Psoas muscle (tissue), 7 donors: ENCODE measurements at regions not wholly inside any gene's neighbourhood (a gene's known extent, or its start where the extent isn't known, plus 50 kb on each side); places are given as distances from the start of the nearest gene placed in this dataset.

Experiments
- ATAC-seq, 4 donors: fragments of 200-7000 bp; cut with Tn5 transposase; one replicate each; pipeline ENCODE4 v1.9.1; 2020; ENCODE audit warnings: moderate library complexity in 3 of 4, mild to moderate bottlenecking in 2 of 4
- DNase-seq, 2 donors: peaks; one replicate each; pipeline ENCODE4 v3.0.0-alpha.2; 2020
- H3K27ac ChIP-seq: fragments of 200-600 bp; one replicate; pipeline ENCODE4 v1.8.0; 2022
- H3K27me3 ChIP-seq, 3 donors: fragments of 200-600 bp in 1 of 3; one replicate each; pipeline versions ENCODE4 v1.6.1 to v1.8.0; 2013 to 2022; ENCODE audit warnings: low read length in 2 of 3, mild to moderate bottlenecking in 2 of 3, moderate library complexity in 1 of 3; ENCODE audit not compliant: insufficient read depth in 3 of 3
- H3K36me3 ChIP-seq, 2 donors: fragments of 200-600 bp in 1 of 2; one replicate each; pipeline versions ENCODE4 v1.6.1 to v1.8.0; 2013 to 2022; ENCODE audit warnings: low read depth in 1 of 2, mild to moderate bottlenecking in 1 of 2, moderate library complexity in 1 of 2; ENCODE audit not compliant: insufficient read depth in 1 of 2
- H3K4me1 ChIP-seq: fragments of 200-600 bp; one replicate; pipeline ENCODE4 v1.8.0; 2022
- H3K4me3 ChIP-seq: fragments of 200-600 bp; one replicate; pipeline ENCODE4 v1.8.0; 2022; ENCODE audit warnings: mild to moderate bottlenecking
- H3K9me3 ChIP-seq: fragments of 200-600 bp; one replicate; pipeline ENCODE4 v1.8.0; 2022
- CTCF ChIP-seq: fragments of 200-600 bp; IDR thresholded peaks from one replicate; pipeline ENCODE4 v1.8.0; 2022; ENCODE audit warnings: antibody characterized with exemption
- WGBS, 3 donors: extraction: QIAGEN DNeasy Blood & Tissue Kit; methylation state at CpG; one replicate each; pipeline versions ENCODE4 v1.1.6 to v1.1.7; 2013; 5-methylcytosine and 5-hydroxymethylcytosine counted together
- intact Hi-C, 2 donors: fragments of 100-400 bp; cut with DNase I; formaldehyde crosslinking; loops; one replicate each; pipeline versions ENCODE4 v1.11.0 to v1.14.2; 2022
- donor health status: healthy with polysubstance abuse.
- donor health status: DM: no; HTN: no; CAD: no; lungs with moderate emphysema.
- donor health status: Bipolar disorder and iron deficiency.
- donor health status: healthy.
- donor health status: DM: yes; HTN: yes; CAD: no.
- donor health status: DM: no; HTN: no; CAD: no.
- donor health status: DM: yes; HTN: yes; CAD: no.

- Histone ChIP-seq H3K27ac (no peak overlapping the region), H3K27me3 (no peaks in the 10 kb centered on the region), H3K4me3 (no peak overlapping the region), H3K36me3 (no peaks in the 10 kb centered on the region), H3K9me3 (no peaks in the 10 kb centered on the region), H3K4me1 (no peaks in the 10 kb centered on the region)
- WGBS, 3 donors, result 79 to 82% (median 80%) methylated on average over 2 of the region's 2 CpGs
- TF ChIP-seq CTCF, result no peak
- no peak for DNase-seq
- ATAC-seq, result no peak
- intact Hi-C loops, result loop anchor here in 1 of 2 donors (5.0 kb wide), 1 partner anchor 762 kb away; no protein-coding TSS in a partner anchor
Measured at GRCh38 chr11:11025087-11025486, 167.2 kb upstream of the ZBED5 start.

GRCh38 chr11:11022125-11022730, 164.4 kb upstream of the ZBED5 start:
- no peak overlapping the region for H3K27ac ChIP-seq
- no peaks in the 10 kb centered on the region for H3K4me1 ChIP-seq
- peak; percentile 60 for TF ChIP-seq CTCF
- peak in 1 of 4 donors; percentile 66 for ATAC-seq
- WGBS, 3 donors, result 23 to 31% (median 31%) methylated on average over 4 of the region's 4 CpGs
- no peaks in the 10 kb centered on the region for H3K9me3 ChIP-seq
- no peak overlapping the region for H3K4me3 ChIP-seq
- DNase-seq, result no peak
- H3K36me3 ChIP-seq, result no peaks in the 10 kb centered on the region
- H3K27me3 ChIP-seq, result no peaks in the 10 kb centered on the region
- intact Hi-C loops, result loop anchor here (1.0 to 5.0 kb wide), 3 partner anchors 230 to 245 kb away; no protein-coding TSS in a partner anchor

GRCh38 chr11:11021563-11021962, 163.7 kb upstream of the ZBED5 start:
- Histone ChIP-seq H3K9me3 (no peaks in the 10 kb centered on the region), H3K36me3 (no peaks in the 10 kb centered on the region), H3K27ac (no peak overlapping the region), H3K27me3 (no peaks in the 10 kb centered on the region), H3K4me1 (no peaks in the 10 kb centered on the region), H3K4me3 (no peak overlapping the region)
- WGBS, 3 donors, result 65 to 71% (median 70%) methylated on average over 4 of the region's 4 CpGs
- no peak for TF ChIP-seq CTCF
- no peak for ATAC-seq
- intact Hi-C loops, result loop anchor here (1.0 to 5.0 kb wide), 3 partner anchors 87 to 246 kb away; no protein-coding TSS in a partner anchor
- DNase-seq, result no peak

GRCh38 chr11:11020747-11021149, 162.9 kb upstream of the ZBED5 start:
- WGBS, 3 donors, result 35 to 53% (median 47%) methylated on average over 6 of the region's 6 CpGs
- Histone ChIP-seq H3K27ac (no peak overlapping the region), H3K36me3 (no peaks in the 10 kb centered on the region), H3K4me1 (no peaks in the 10 kb centered on the region), H3K27me3 (no peaks in the 10 kb centered on the region), H3K4me3 (no peak overlapping the region), H3K9me3 (no peaks in the 10 kb centered on the region)
- TF ChIP-seq CTCF, result no peak
- intact Hi-C loops, result loop anchor here (1.0 to 5.0 kb wide), 3 partner anchors 86 to 247 kb away; no protein-coding TSS in a partner anchor
- ATAC-seq, result peak; percentile 33 to 54 (median 44)
- no peak for DNase-seq
